SU-DHL-6 (cell line): ENCODE measurements at regions not wholly inside any gene's neighbourhood (a gene's known extent, or its start where the extent isn't known, plus 50 kb on each side); places are given as distances from the start of the nearest gene placed in this dataset.

Experiments
- H2AFZ ChIP-seq: fragments of 200-600 bp; sonication (generic); 2 replicates; pipeline ENCODE4 v1.6.1; 2014; ENCODE audit warnings: low read depth, mild to moderate bottlenecking, moderate library complexity, mixed read lengths, antibody characterized with exemption, low read length; ENCODE audit not compliant: severe bottlenecking
- H3F3A ChIP-seq: fragments of 200-600 bp; shearing (Covaris generic); 2 replicates; pipeline ENCODE4 v1.6.0; 2016; ENCODE audit warnings: antibody characterized with exemption, mild to moderate bottlenecking; ENCODE audit not compliant: insufficient read depth
- H3K27ac ChIP-seq: fragments of 200-600 bp; sonication (generic); 2 replicates; pipeline ENCODE4 v1.5.1; 2016; ENCODE audit warnings: low read depth, mild to moderate bottlenecking, low read length, moderate library complexity, mixed read lengths
- H3K27me3 ChIP-seq: fragments of 200-600 bp; sonication (generic), shearing (Covaris generic); 2 replicates; pipeline ENCODE4 v1.6.0; 2014; ENCODE audit warnings: mild to moderate bottlenecking, low read length
- H3K36me3 ChIP-seq: fragments of 200-600 bp; sonication (generic); 2 replicates; pipeline ENCODE4 v1.6.1; 2014; ENCODE audit warnings: mild to moderate bottlenecking, low read length, mixed read lengths
- H3K4me2 ChIP-seq: fragments of 300-600, 200-600 bp; shearing (Covaris generic), sonication (generic); 2 replicates; pipeline ENCODE4 v1.6.0; 2014; ENCODE audit warnings: low read length, low read depth, mild to moderate bottlenecking; ENCODE audit not compliant: poor library complexity, severe bottlenecking
- H3K4me3 ChIP-seq: fragments of 200-600 bp; sonication (generic); 2 replicates; pipeline ENCODE4 v1.5.1; 2014; ENCODE audit warnings: antibody characterized with exemption, low read length, mild to moderate bottlenecking, mixed read lengths; ENCODE audit not compliant: insufficient read depth, poor library complexity, severe bottlenecking
- H3K79me2 ChIP-seq: fragments of 200-600 bp; sonication (generic); 2 replicates; pipeline ENCODE4 v1.6.1; 2014; ENCODE audit warnings: mild to moderate bottlenecking, low read length, moderate library complexity; ENCODE audit not compliant: insufficient read depth
- H3K9ac ChIP-seq: fragments of 200-600 bp; sonication (generic); 2 replicates; pipeline ENCODE4 v1.7.0; 2014; ENCODE audit warnings: mild to moderate bottlenecking, low read length
- H3K9me2 ChIP-seq: fragments of 200-600 bp; sonication (generic); replicated peaks from 2 replicates; pipeline ENCODE4 v1.6.1; 2014; ENCODE audit warnings: low read length; ENCODE audit not compliant: insufficient read depth
- H3K9me3 ChIP-seq: fragments of 200-600 bp; sonication (generic); 2 replicates; pipeline ENCODE4 v1.6.1; 2014; ENCODE audit warnings: low read length, mixed read lengths; ENCODE audit not compliant: insufficient read depth
- H4K20me1 ChIP-seq: fragments of 200-600 bp; sonication (generic); 2 replicates; pipeline ENCODE4 v1.6.1; 2014; ENCODE audit warnings: low read depth, mild to moderate bottlenecking, antibody characterized with exemption, low read length, moderate library complexity, mixed read lengths
- EZH2phosphoT487 ChIP-seq: fragments of 200-600 bp; sonication (generic), shearing (Covaris generic); conservative IDR thresholded peaks from 2 replicates; pipeline ENCODE4 v1.6.1; 2018; ENCODE audit warnings: mild to moderate bottlenecking, antibody characterized with exemption, low read length, moderate library complexity, mixed read lengths
- TF ChIP-seq, protein P1 (sequence below): fragments of 200-600 bp; sonication (generic); IDR thresholded peaks from one replicate; pipeline ENCODE4 v1.5.1; 2017; ENCODE audit warnings: antibody characterized with exemption, mild to moderate bottlenecking, low read length, moderate library complexity; ENCODE audit not compliant: insufficient read depth, poor library complexity, severe bottlenecking

DNA sequence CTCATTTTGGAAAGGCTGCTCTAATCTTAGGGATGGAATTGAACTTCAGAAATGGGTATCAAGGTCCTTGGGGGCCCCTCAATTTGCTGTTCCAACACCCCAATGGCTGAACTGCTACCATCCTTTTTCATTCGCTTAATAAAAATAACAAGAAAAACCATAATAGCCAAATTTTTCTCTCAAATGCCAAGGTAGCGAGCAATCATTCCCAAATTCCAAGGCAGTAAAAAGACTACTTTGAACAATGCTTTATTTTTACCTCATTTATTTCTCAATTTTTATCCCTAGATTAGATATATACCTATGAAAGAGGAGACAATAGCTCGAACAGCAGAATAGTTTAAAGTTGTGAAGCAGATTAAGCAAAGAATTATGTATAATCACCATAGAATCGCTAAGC, 323.4 kb upstream of the SLC7A11 start:
- H3K27me3 ChIP-seq: no peaks in the 10 kb centered on the region
- H3K9me3 ChIP-seq: no peaks in the 10 kb centered on the region
- H3K4me2 ChIP-seq: no peak overlapping the region
- H4K20me1 ChIP-seq: no peaks in the 10 kb centered on the region
- H3K9me2 ChIP-seq: no peaks in the 10 kb centered on the region
- no peaks in the 10 kb centered on the region for H3F3A ChIP-seq
- no peak overlapping the region for H2AFZ ChIP-seq
- no peaks in the 10 kb centered on the region for H3K36me3 ChIP-seq
- H3K4me3 ChIP-seq: no peak overlapping the region
- H3K27ac ChIP-seq: no peak overlapping the region
- no peak for TF ChIP-seq EZH2phosphoT487
- TF ChIP-seq, protein P1, sequence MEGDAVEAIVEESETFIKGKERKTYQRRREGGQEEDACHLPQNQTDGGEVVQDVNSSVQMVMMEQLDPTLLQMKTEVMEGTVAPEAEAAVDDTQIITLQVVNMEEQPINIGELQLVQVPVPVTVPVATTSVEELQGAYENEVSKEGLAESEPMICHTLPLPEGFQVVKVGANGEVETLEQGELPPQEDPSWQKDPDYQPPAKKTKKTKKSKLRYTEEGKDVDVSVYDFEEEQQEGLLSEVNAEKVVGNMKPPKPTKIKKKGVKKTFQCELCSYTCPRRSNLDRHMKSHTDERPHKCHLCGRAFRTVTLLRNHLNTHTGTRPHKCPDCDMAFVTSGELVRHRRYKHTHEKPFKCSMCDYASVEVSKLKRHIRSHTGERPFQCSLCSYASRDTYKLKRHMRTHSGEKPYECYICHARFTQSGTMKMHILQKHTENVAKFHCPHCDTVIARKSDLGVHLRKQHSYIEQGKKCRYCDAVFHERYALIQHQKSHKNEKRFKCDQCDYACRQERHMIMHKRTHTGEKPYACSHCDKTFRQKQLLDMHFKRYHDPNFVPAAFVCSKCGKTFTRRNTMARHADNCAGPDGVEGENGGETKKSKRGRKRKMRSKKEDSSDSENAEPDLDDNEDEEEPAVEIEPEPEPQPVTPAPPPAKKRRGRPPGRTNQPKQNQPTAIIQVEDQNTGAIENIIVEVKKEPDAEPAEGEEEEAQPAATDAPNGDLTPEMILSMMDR: no peak
- H3K79me2 ChIP-seq: no peaks in the 10 kb centered on the region
- H3K9ac ChIP-seq: no peak overlapping the region

DNA sequence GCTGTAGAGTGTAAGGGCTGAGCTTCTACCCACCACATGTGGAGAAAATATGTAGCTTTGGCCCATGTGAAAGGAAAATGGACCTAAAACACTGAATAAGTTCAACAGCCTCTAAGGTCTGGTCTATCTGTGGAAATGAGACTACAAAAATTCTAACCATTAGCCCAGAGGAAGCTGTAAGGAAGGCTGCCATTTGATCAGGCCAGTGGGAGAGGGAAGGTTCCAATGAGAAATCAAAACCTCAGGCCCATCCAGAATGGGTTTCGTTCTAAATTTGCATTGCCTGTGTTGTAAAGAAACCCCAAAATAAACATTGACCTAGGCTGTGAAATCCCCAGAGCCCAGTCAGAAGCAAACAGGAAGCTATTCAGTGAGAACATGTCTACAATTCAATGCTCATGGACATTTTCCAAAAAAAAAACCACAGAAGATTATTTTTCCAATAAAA, 320.4 kb upstream of the SLC7A11 start:
- no peak overlapping the region for H3K4me3 ChIP-seq

GRCh38 chr4:138561906-138562305, 319.8 kb upstream of the SLC7A11 start:
- no peak overlapping the region for H3K4me3 ChIP-seq
- H3K79me2 ChIP-seq: no peaks in the 10 kb centered on the region
- no peak overlapping the region for H3K9ac ChIP-seq
- H3F3A ChIP-seq: no peaks in the 10 kb centered on the region
- H4K20me1 ChIP-seq: no peaks in the 10 kb centered on the region
- no peaks in the 10 kb centered on the region for H3K9me2 ChIP-seq
- TF ChIP-seq EZH2phosphoT487: no peak
- TF ChIP-seq, protein P1: no peak
- no peaks in the 10 kb centered on the region for H3K27me3 ChIP-seq
- no peaks in the 10 kb centered on the region for H3K36me3 ChIP-seq
- H3K4me2 ChIP-seq: no peak overlapping the region
- no peak overlapping the region for H3K27ac ChIP-seq
- no peak overlapping the region for H2AFZ ChIP-seq
- H3K9me3 ChIP-seq: no peaks in the 10 kb centered on the region

More for the DNA sequence above, 320.4 kb upstream of the SLC7A11 start:
- Histone ChIP-seq H3K27ac (no peak overlapping the region), H3K27me3 (no peaks in the 10 kb centered on the region), H3K79me2 (no peaks in the 10 kb centered on the region), H2AFZ (no peak overlapping the region), H3F3A (no peaks in the 10 kb centered on the region), H3K9ac (no peak overlapping the region), H3K9me3 (no peaks in the 10 kb centered on the region), H3K9me2 (no peaks in the 10 kb centered on the region), H4K20me1 (no peaks in the 10 kb centered on the region), H3K36me3 (no peaks in the 10 kb centered on the region), H3K4me2 (no peak overlapping the region)
- TF ChIP-seq, protein P1: no peak
- TF ChIP-seq EZH2phosphoT487: no peak
